Tibial nerve (tissue), 4 donors: ENCODE measurements at regions not wholly inside any gene's neighbourhood (a gene's known extent, or its start where the extent isn't known, plus 50 kb on each side); places are given as distances from the start of the nearest gene placed in this dataset.

Source experiments
- DNase-seq, 2 donors: peaks; one replicate each; pipeline ENCODE4 v3.0.0-alpha.2; 2019; ENCODE audit warnings: low spot score in 2 of 2
- H3K27ac ChIP-seq, 4 donors: fragments of 200-600 bp; sonication (generic) in 3 of 4; one replicate each; pipeline ENCODE4 v1.5.1; 2017 to 2019; ENCODE audit warnings: mild to moderate bottlenecking in 1 of 4
- H3K27me3 ChIP-seq, 2 donors: fragments of 200-600 bp; sonication (generic) in 1 of 2; one replicate each; pipeline versions ENCODE4 v1.5.1 to v1.6.0; 2017 to 2019
- H3K36me3 ChIP-seq, 3 donors: fragments of 200-600 bp; sonication (generic); one replicate each; pipeline ENCODE4 v1.5.1; 2018 to 2019
- H3K4me1 ChIP-seq, 4 donors: fragments of 200-600 bp; sonication (generic) in 3 of 4; one replicate each; pipeline ENCODE4 v1.5.1; 2017 to 2019
- H3K4me3 ChIP-seq, 4 donors: fragments of 200-600 bp; sonication (generic) in 3 of 4; one replicate each; pipeline ENCODE4 v1.5.1; 2017 to 2019; ENCODE audit warnings: mild to moderate bottlenecking in 1 of 4, moderate library complexity in 1 of 4
- H3K9me3 ChIP-seq, 4 donors: fragments of 200-600 bp; sonication (generic) in 3 of 4; one replicate each; pipeline ENCODE4 v1.5.1; 2017 to 2019
- CTCF ChIP-seq, 5 experiments: fragments of 200-600 bp in 3 of 5; fragments of 450-650 bp in 2 of 5; sonication (generic) in 3 of 5; IDR thresholded peaks; one replicate each; pipeline ENCODE4 v1.5.1; 2016 to 2019; ENCODE audit warnings: antibody characterized with exemption in 5 of 5, mild to moderate bottlenecking in 3 of 5, moderate library complexity in 2 of 5
- EP300 ChIP-seq, 2 donors: sonication (generic); formaldehyde crosslinking; IDR thresholded peaks; one replicate each; pipeline ENCODE4 v1.6.1; 2017; ENCODE audit warnings: antibody characterized with exemption in 2 of 2, mild to moderate bottlenecking in 1 of 2
- POLR2A ChIP-seq, 2 donors: fragments of 450-650 bp; IDR thresholded peaks; one replicate each; pipeline ENCODE4 v1.6.1; 2017; ENCODE audit warnings: antibody characterized with exemption in 2 of 2, mild to moderate bottlenecking in 2 of 2, moderate library complexity in 2 of 2
- WGBS, 2 donors: methylation state at CpG; one replicate each; pipeline ENCODE4 v1.1.5; 2018; 5-methylcytosine and 5-hydroxymethylcytosine counted together

GRCh38 chr3:27565201-27565852, 81.1 kb upstream of the SLC4A7 start:
- peaks cover 0 to 5% (median 0%) of the 10 kb centered on the region in 4 donors for H3K4me1 ChIP-seq
- H3K27me3 ChIP-seq: no peaks in the 10 kb centered on the region
- no peaks in the 10 kb centered on the region for H3K36me3 ChIP-seq
- no peak overlapping the region for H3K4me3 ChIP-seq
- WGBS, 2 donors: 74 to 79% methylated on average over 5 of the region's 5 CpGs
- no peak overlapping the region for H3K27ac ChIP-seq
- DNase-seq: no peak
- no peaks in the 10 kb centered on the region for H3K9me3 ChIP-seq
- TF ChIP-seq EP300 (IDR thresholded peaks at IDR 0.05) (peak in 1 of 2 donors; percentile 16), POLR2A (IDR thresholded peaks at IDR 0.05) (no peak)

GRCh38 chr3:27561576-27561975, 77.4 kb upstream of the SLC4A7 start:
- H3K9me3 ChIP-seq: no peaks in the 10 kb centered on the region
- no peak overlapping the region for H3K27ac ChIP-seq
- no peaks in the 10 kb centered on the region for H3K36me3 ChIP-seq
- no peak for DNase-seq
- H3K27me3 ChIP-seq: no peaks in the 10 kb centered on the region
- no peak overlapping the region for H3K4me3 ChIP-seq
- peaks cover 0 to 12% (median 0%) of the 10 kb centered on the region in 4 donors for H3K4me1 ChIP-seq
- TF ChIP-seq CTCF (IDR thresholded peaks at IDR 0.05): no peak
- TF ChIP-seq EP300 (IDR thresholded peaks at IDR 0.05): no peak
- no peak for TF ChIP-seq POLR2A (IDR thresholded peaks at IDR 0.05)
- WGBS, 2 donors: 93 to 95% methylated on average over 3 of the region's 3 CpGs

- Histone ChIP-seq H3K9me3 (no peaks in the 10 kb centered on the region), H3K27me3 (no peaks in the 10 kb centered on the region), H3K27ac (no peak overlapping the region), H3K4me3 (no peak overlapping the region), H3K4me1 (peaks cover 0 to 12% (median 0%) of the 10 kb centered on the region in 4 donors), H3K36me3 (no peaks in the 10 kb centered on the region)
- TF ChIP-seq EP300 (IDR thresholded peaks at IDR 0.05): no peak
- TF ChIP-seq CTCF (IDR thresholded peaks at IDR 0.05): no peak
- no peak for TF ChIP-seq POLR2A (IDR thresholded peaks at IDR 0.05)
- no peak for DNase-seq
- 90 to 92% methylated on average over 11 of the region's 11 CpGs for WGBS, 2 donors
These were observed 76.4 kb upstream of the SLC4A7 start for GRCh38 chr3:27560484-27561056.

- TF ChIP-seq EP300 (IDR thresholded peaks at IDR 0.05): no peak
- Histone ChIP-seq H3K36me3 (no peaks in the 10 kb centered on the region), H3K4me3 (no peak overlapping the region), H3K9me3 (no peaks in the 10 kb centered on the region), H3K4me1 (peaks cover 0 to 12% (median 0%) of the 10 kb centered on the region in 4 donors), H3K27ac (no peak overlapping the region), H3K27me3 (no peaks in the 10 kb centered on the region)
- DNase-seq: no peak
- WGBS, 2 donors: 32 to 46% methylated on average over 6 of the region's 6 CpGs
These were observed 75.7 kb upstream of the SLC4A7 start for GRCh38 chr3:27559835-27560234.

GRCh38 chr3:27559381-27559780, 75.2 kb upstream of the SLC4A7 start:
- no peaks in the 10 kb centered on the region for H3K36me3 ChIP-seq
- H3K4me3 ChIP-seq: no peak overlapping the region
- no peak for TF ChIP-seq CTCF (IDR thresholded peaks at IDR 0.05)
- no peak for TF ChIP-seq EP300 (IDR thresholded peaks at IDR 0.05)
- TF ChIP-seq POLR2A (IDR thresholded peaks at IDR 0.05): no peak
- no peaks in the 10 kb centered on the region for H3K27me3 ChIP-seq
- H3K4me1 ChIP-seq: peaks cover 0 to 12% (median 0%) of the 10 kb centered on the region in 4 donors
- no peaks in the 10 kb centered on the region for H3K9me3 ChIP-seq
- H3K27ac ChIP-seq: no peak overlapping the region
- DNase-seq: no peak

GRCh38 chr3:27557411-27557810, 73.2 kb upstream of the SLC4A7 start:
- Histone ChIP-seq H3K4me1 (peaks cover 0 to 12% (median 0%) of the 10 kb centered on the region in 4 donors), H3K9me3 (no peaks in the 10 kb centered on the region), H3K27me3 (no peaks in the 10 kb centered on the region), H3K27ac (peak overlapping the region in 3 of 4 donors; percentile 2 to 74 (median 72)), H3K4me3 (no peak overlapping the region), H3K36me3 (no peaks in the 10 kb centered on the region)
- no peak for DNase-seq
- no peak for TF ChIP-seq EP300 (IDR thresholded peaks at IDR 0.05)
- TF ChIP-seq CTCF (IDR thresholded peaks at IDR 0.05): no peak
- TF ChIP-seq POLR2A (IDR thresholded peaks at IDR 0.05): no peak
- 82 to 85% methylated on average over 2 of the region's 2 CpGs for WGBS, 2 donors
